Panc1 (cell line): ENCODE measurements at regions not wholly inside any gene's neighbourhood (a gene's known extent, or its start where the extent isn't known, plus 50 kb on each side); places are given as distances from the start of the nearest gene placed in this dataset.

Experiments used
- ATAC-seq: fragments of 200-7000 bp; cut with Tn5 transposase; 2 replicates; pipeline ENCODE4 v1.9.1; 2020; ENCODE audit warnings: mild to moderate bottlenecking, moderate library complexity
- BruUV-seq: library from RNA; stranded (reverse); fragments of 400-500 nt; replicated peaks from 2 replicates; lab custom pipeline; 2021; lab: Mats Ljungman, UMichigan
- CTCF ChIA-PET: fragments of 300-600 bp; sonication (Branson Sonifier 250); formaldehyde crosslinking; loops from one replicate; lab custom pipeline; 2022; ENCODE audit warnings: antibody characterized with exemption; lab: Charles Lee
- POLR2A ChIA-PET: fragments of 300-600 bp; sonication (Branson Sonifier 250); formaldehyde crosslinking; loops from one replicate; lab custom pipeline; 2022; ENCODE audit warnings: antibody characterized with exemption; lab: Charles Lee
- DNase-seq: peaks from one replicate; pipeline ENCODE4 v3.0.0-alpha.2; 2010; ENCODE audit warnings: low read depth, low spot score
- H3K27ac ChIP-seq: 2 replicates; pipeline ENCODE4 v1.5.1; 2011; ENCODE audit warnings: mild to moderate bottlenecking, low read length, inconsistent platforms
- H3K27me3 ChIP-seq: fragments of 200-500 bp; sonication (Bioruptor generic); 2 replicates; pipeline ENCODE4 v1.6.0; 2014; ENCODE audit warnings: low read length, inconsistent platforms; ENCODE audit not compliant: control insufficient read depth, insufficient read depth
- H3K36me3 ChIP-seq: fragments of 200-500 bp; sonication (Bioruptor generic); 2 replicates; pipeline ENCODE4 v1.5.1; 2014; ENCODE audit warnings: inconsistent platforms, mild to moderate bottlenecking, low read length, moderate library complexity; ENCODE audit not compliant: control insufficient read depth, insufficient read depth
- H3K4me1 ChIP-seq: 2 replicates; pipeline ENCODE4 v1.5.1; 2011; ENCODE audit warnings: inconsistent platforms, mild to moderate bottlenecking, low read length, moderate library complexity; ENCODE audit not compliant: control insufficient read depth, insufficient read depth
- H3K4me3 ChIP-seq, 2 experiments: 2 replicates each; pipeline ENCODE4 v1.5.1; 2011 to 2012; ENCODE audit warnings: low read depth in 2 of 2, low read length in 2 of 2, mild to moderate bottlenecking in 2 of 2, inconsistent platforms in 1 of 2, moderate library complexity in 1 of 2
- H3K9me3 ChIP-seq: fragments of 200-500 bp; sonication (Bioruptor generic); 2 replicates; pipeline ENCODE4 v1.5.1; 2014; ENCODE audit warnings: low read depth, mild to moderate bottlenecking, inconsistent platforms, low read length, moderate library complexity; ENCODE audit not compliant: control insufficient read depth, insufficient read depth
- POLR2AphosphoS5 ChIP-seq: IDR thresholded peaks from 2 replicates; pipeline ENCODE4 v1.6.1; 2012; ENCODE audit warnings: mild to moderate bottlenecking, low read depth, low read length, moderate library complexity
- REST ChIP-seq, 2 experiments: IDR thresholded peaks; 2 replicates each; pipeline ENCODE4 v1.6.1; 2011 to 2012; ENCODE audit warnings: low read depth in 2 of 2, control low read depth in 1 of 2, low read length in 1 of 2, mild to moderate bottlenecking in 1 of 2, moderate library complexity in 1 of 2; ENCODE audit not compliant: insufficient read depth in 1 of 2
- SIN3A ChIP-seq: IDR thresholded peaks from 2 replicates; pipeline ENCODE4 v1.6.1; 2012; ENCODE audit warnings: low read depth, mild to moderate bottlenecking, low read length, moderate library complexity, borderline replicate concordance; ENCODE audit not compliant: insufficient read depth
- TCF7L2 ChIP-seq: IDR thresholded peaks from 2 replicates; pipeline ENCODE4 v1.6.1; 2011; ENCODE audit warnings: mild to moderate bottlenecking, low read depth, low read length, inconsistent platforms
- in situ Hi-C: cut with HindIII; loops from 2 replicates; pipeline ENCODE4 v1.10.0; 2016; ENCODE audit warnings: low sequenced_read_pairs, low pct_unique_long_range_greater_than_20kb
- intact Hi-C: fragments of 100-400 bp; cut with micrococcal nuclease; formaldehyde crosslinking; loops from one replicate; pipeline ENCODE4 v1.10.0; 2022; ENCODE audit not compliant: unreplicated experiment
- TF ChIP-seq, protein P1 (sequence below): fragments of 450-650 bp; IDR thresholded peaks from 2 replicates; pipeline ENCODE4 v1.5.1; 2017; ENCODE audit warnings: mild to moderate bottlenecking

- no peaks in the 10 kb centered on the region for H3K9me3 ChIP-seq
- TF ChIP-seq SIN3A: no peak
- no peak for TF ChIP-seq REST (IDR thresholded peaks at IDR 0.05; ENCODE audit: insufficient read depth in 1 of 2, low read depth in 2 of 2, low read length in 1 of 2)
- TF ChIP-seq, protein P1, sequence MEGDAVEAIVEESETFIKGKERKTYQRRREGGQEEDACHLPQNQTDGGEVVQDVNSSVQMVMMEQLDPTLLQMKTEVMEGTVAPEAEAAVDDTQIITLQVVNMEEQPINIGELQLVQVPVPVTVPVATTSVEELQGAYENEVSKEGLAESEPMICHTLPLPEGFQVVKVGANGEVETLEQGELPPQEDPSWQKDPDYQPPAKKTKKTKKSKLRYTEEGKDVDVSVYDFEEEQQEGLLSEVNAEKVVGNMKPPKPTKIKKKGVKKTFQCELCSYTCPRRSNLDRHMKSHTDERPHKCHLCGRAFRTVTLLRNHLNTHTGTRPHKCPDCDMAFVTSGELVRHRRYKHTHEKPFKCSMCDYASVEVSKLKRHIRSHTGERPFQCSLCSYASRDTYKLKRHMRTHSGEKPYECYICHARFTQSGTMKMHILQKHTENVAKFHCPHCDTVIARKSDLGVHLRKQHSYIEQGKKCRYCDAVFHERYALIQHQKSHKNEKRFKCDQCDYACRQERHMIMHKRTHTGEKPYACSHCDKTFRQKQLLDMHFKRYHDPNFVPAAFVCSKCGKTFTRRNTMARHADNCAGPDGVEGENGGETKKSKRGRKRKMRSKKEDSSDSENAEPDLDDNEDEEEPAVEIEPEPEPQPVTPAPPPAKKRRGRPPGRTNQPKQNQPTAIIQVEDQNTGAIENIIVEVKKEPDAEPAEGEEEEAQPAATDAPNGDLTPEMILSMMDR: no peak
- TF ChIP-seq TCF7L2: no peak
- TF ChIP-seq POLR2AphosphoS5: no peak
- H3K4me1 ChIP-seq: no peaks in the 10 kb centered on the region
- peaks cover 3% of the 10 kb centered on the region; the same call in 1 of the 2 replicates for H3K27me3 ChIP-seq
- no peak for DNase-seq
- ChIA-PET CTCF (no interaction called here), POLR2A (no interaction called here)
- in situ Hi-C loops (no loop called here), intact Hi-C loops (no loop called here)
- H3K27ac ChIP-seq: no peak overlapping the region
- H3K4me3 ChIP-seq: no peak overlapping the region
- no peaks in the 10 kb centered on the region for H3K36me3 ChIP-seq
- BruUV-seq: no TSS peak
- no peak for ATAC-seq
Measured at GRCh38 chr5:6181147-6181729, 197.1 kb downstream of the MED10 start.

DNA sequence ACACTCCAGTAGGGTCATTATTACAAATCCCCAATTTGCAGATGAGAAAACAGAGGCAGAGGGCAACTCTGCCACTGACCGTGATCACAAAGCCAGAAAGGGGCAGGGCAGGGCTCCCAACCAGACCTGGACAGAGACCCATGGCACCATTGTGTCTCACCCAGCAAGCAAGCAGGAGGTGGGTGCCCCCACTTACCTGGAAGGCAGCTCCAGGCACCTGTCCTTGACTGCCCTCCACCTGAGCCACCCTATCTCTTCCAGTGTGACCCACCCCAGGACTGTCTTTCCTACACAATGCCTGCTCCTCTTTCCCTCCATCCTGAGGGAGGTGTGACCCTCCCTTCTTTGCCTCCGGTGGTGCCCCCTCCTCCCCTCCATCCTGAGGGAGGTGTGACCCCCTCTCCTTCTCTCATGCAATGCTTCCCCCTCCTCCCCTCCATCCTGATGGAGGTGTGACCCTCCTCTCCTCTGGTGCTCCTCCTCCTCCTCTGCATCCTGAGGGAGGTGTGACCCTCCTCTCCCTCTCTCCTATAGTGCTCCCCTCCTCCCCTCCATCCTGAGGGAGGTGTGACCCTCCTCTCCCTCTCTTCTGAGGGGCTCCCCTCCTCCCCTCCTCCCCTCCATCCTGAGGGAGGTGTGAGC is 198.0 kb downstream of the MED10 start:
- no peaks in the 10 kb centered on the region for H3K36me3 ChIP-seq
- H3K27me3 ChIP-seq: peaks cover 3% of the 10 kb centered on the region; the same call in 1 of the 2 replicates
- no peak for TF ChIP-seq REST (IDR thresholded peaks at IDR 0.05; ENCODE audit: insufficient read depth in 1 of 2, low read depth in 2 of 2, low read length in 1 of 2)
- TF ChIP-seq TCF7L2: no peak
- TF ChIP-seq SIN3A: no peak
- TF ChIP-seq POLR2AphosphoS5: no peak
- TF ChIP-seq, protein P1: no peak
- CTCF ChIA-PET: no interaction called here
- BruUV-seq: no TSS peak
- POLR2A ChIA-PET: no interaction called here
- no peak overlapping the region for H3K4me3 ChIP-seq
- no peaks in the 10 kb centered on the region for H3K4me1 ChIP-seq
- ATAC-seq: no peak
- H3K27ac ChIP-seq: no peak overlapping the region
- no peaks in the 10 kb centered on the region for H3K9me3 ChIP-seq
- intact Hi-C loops (no loop called here), in situ Hi-C loops (no loop called here)
- no peak for DNase-seq
